SU-DHL-6 (cell line): ENCODE measurements at regions not wholly inside any gene's neighbourhood (a gene's known extent, or its start where the extent isn't known, plus 50 kb on each side); places are given as distances from the start of the nearest gene placed in this dataset.

Experiments
- CTCF ChIP-seq: fragments of 200-600 bp; sonication (generic); IDR thresholded peaks from one replicate; pipeline ENCODE4 v1.5.1; 2017; ENCODE audit warnings: antibody characterized with exemption, mild to moderate bottlenecking, low read length, moderate library complexity; ENCODE audit not compliant: insufficient read depth, poor library complexity, severe bottlenecking
- EZH2phosphoT487 ChIP-seq: fragments of 200-600 bp; sonication (generic), shearing (Covaris generic); conservative IDR thresholded peaks from 2 replicates; pipeline ENCODE4 v1.6.1; 2018; ENCODE audit warnings: mild to moderate bottlenecking, antibody characterized with exemption, low read length, moderate library complexity, mixed read lengths

- no peak for TF ChIP-seq CTCF
- TF ChIP-seq EZH2phosphoT487: no peak
Observed at GRCh38 chr18:45528712-45529336, 86.5 kb upstream of the SLC14A2 start.
